ENCODE measurements at regions not wholly inside any gene's neighbourhood (a gene's known extent, or its start where the extent isn't known, plus 50 kb on each side); places are given as distances from the start of the nearest gene placed in this dataset.

GRCh38 chr5:8943301-8943700 lies 602.6 kb downstream of the SEMA5A start:
- DNase-seq (ENCODE audit: low spot score): no peak
- TF ChIP-seq CTCF (IDR thresholded peaks at IDR 0.05): no peak

GRCh38 chr5:8944005-8944404 lies 601.9 kb downstream of the SEMA5A start:
- Histone ChIP-seq H3K4me3 (no peak overlapping the region), H3K27ac (no peak overlapping the region)
- no peak for DNase-seq (ENCODE audit: low spot score)
- TF ChIP-seq CTCF (IDR thresholded peaks at IDR 0.05): no peak

More at GRCh38 chr5:8943301-8943700, 602.6 kb downstream of the SEMA5A start:
- no peak overlapping the region for H3K4me3 ChIP-seq
- no peak overlapping the region for H3K27ac ChIP-seq

GRCh38 chr5:8945972-8946371 lies 599.9 kb downstream of the SEMA5A start:
- no peak for TF ChIP-seq CTCF (IDR thresholded peaks at IDR 0.05)
- DNase-seq (ENCODE audit: low spot score): no peak
- H3K4me3 ChIP-seq: no peak overlapping the region
- H3K27ac ChIP-seq: no peak overlapping the region

- no peak for TF ChIP-seq CTCF (IDR thresholded peaks at IDR 0.05)
- no peak for DNase-seq (ENCODE audit: low spot score)
- Histone ChIP-seq H3K4me3 (no peak overlapping the region), H3K27ac (no peak overlapping the region)
Measured at GRCh38 chr5:8949908-8950307, 596.0 kb downstream of the SEMA5A start.

- no peak for TF ChIP-seq CTCF (IDR thresholded peaks at IDR 0.05)
- DNase-seq (ENCODE audit: low spot score): no peak
- Histone ChIP-seq H3K4me3 (no peak overlapping the region), H3K27ac (no peak overlapping the region)
Measured at GRCh38 chr5:8952147-8952546, 593.7 kb downstream of the SEMA5A start.

GRCh38 chr5:8953016-8953415 lies 592.9 kb downstream of the SEMA5A start:
- no peak overlapping the region for H3K4me3 ChIP-seq
- no peak for DNase-seq (ENCODE audit: low spot score)
- H3K27ac ChIP-seq: no peak overlapping the region
- TF ChIP-seq CTCF (IDR thresholded peaks at IDR 0.05): no peak

- Histone ChIP-seq H3K27ac (no peak overlapping the region), H3K4me3 (no peak overlapping the region)
- no peak for TF ChIP-seq CTCF (IDR thresholded peaks at IDR 0.05)
- DNase-seq (ENCODE audit: low spot score): no peak
Measured at GRCh38 chr5:8953911-8954438, 591.9 kb downstream of the SEMA5A start.
